HG03175 (cell line): ENCODE measurements at regions not wholly inside any gene's neighbourhood (a gene's known extent, or its start where the extent isn't known, plus 50 kb on each side); places are given as distances from the start of the nearest gene placed in this dataset.

Source experiments
- ATAC-seq: cut with Tn5 transposase; IDR thresholded peaks from one replicate; pipeline ENCODE4 v1.9.1; 2021; ENCODE audit warnings: mild to moderate bottlenecking, moderate library complexity; ENCODE audit not compliant: unreplicated experiment

DNA sequence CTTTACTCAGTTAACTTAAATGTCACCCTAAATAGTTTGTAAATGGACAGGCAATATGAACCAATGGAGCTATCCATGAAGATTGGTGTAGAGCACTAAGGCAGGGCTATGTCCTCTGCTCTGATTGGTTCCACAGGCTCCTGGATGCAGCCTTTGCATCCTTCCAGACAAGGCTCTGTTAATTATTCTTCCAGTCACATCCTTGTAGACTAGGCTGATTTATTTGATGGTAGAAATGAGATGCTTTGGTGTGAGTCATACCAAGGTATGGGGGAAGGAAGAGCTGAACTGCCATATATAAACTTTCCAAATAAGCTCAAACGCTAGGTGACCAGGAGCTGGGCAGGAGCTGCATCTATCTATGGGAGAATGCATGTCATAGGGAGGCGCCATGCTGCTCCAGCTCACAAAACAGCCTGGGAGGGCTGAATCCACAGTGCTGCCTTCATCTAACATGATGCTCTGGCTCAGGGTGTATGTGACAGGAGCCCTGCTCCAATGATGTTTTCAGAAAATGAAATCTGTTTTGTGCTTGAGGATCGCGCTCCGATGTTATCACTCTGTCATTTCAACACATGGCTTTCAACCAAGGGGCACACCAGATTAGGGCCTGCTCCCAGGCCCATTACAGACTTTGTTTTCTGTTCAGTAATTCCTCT lies 818.0 kb upstream of the ZNF608 start:
- ATAC-seq, result no peak

DNA sequence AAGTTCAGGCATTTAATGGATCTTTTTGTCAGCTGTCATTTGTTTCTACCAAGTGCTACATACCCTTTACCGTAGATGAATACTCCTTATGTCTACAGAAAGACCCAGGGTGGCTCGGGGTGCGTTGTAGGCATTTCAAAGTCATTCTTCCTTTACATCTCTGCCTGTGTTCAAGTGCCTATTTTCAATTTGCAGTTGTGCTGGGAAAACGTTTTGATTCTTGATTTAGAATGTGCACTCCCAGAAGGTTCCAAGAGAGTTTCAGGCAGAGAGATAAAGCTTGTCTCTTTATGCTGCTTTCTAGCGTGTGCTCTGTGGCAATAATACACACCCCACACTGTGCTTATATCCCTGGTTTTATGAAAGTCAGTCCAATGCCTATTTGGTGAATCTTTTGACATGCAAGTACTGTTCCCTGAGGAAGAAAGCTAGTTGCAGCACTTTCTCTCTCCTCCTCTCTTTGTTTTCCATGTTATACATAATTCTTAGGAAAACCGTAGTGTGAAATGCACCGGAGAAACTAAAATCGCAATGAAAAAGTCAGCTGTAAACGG lies 828.1 kb upstream of the ZNF608 start:
- no peak for ATAC-seq

DNA sequence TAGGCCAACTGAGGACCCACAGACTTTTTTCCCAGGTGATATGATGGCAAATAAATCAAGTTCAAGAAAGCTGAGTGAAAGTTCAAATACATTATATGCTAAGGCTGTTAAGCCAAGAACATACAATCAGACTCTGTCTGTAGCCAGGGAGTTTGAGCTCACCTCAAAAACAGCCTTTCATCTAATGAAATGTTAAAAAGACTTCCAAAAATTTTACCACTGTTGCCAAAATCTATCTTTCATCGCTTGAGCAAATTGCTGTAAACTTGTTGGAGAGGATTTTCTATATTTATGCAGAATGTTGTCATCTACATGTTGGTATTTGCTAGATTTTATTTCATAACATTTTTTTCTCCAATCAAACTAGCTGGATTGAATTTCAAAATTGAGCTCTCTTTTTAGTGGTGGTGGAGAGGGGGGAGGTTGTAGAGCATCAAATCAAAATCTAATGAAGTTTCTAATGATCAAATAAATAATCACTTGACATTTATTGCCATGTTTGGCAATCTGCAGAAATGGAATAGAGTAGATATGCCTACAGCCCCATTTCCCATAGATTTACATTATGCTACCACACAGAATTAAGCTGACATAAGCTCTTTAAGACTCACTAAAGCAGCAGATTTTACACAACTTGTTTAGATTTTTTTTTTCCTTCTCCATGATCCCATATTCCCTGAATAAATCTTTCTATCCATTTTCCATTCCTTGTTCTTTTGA lies 828.9 kb upstream of the ZNF608 start:
- no peak for ATAC-seq

DNA sequence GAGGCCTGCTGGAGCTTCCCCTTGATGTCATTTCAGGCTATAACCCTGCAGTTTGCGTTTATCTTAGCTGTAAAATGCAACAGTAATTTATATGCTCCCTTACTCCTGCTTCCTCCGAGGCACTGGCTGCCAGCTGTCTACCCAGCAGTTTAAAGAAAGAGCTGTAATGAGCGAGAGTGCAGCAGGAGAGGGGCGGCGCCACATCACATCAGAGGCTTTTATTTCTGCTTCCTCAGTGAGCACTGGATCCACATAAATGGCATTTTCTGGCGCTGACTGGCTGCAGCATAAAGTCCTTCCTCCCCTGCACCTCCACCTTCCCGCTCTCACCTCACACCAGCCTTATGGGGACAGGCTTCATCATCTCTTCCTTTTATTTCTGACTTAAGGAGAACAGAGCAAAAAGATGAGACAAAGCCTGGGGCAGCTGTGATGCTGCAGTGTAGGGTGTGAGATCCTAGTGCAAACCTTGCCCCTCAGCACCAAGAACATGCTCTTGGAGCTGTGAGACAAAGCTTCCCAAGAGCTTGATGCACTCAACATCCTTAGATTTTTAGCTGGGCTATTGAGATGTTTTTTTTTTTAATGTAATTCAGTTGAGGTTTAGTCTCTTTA lies 829.6 kb upstream of the ZNF608 start:
- no peak for ATAC-seq

DNA sequence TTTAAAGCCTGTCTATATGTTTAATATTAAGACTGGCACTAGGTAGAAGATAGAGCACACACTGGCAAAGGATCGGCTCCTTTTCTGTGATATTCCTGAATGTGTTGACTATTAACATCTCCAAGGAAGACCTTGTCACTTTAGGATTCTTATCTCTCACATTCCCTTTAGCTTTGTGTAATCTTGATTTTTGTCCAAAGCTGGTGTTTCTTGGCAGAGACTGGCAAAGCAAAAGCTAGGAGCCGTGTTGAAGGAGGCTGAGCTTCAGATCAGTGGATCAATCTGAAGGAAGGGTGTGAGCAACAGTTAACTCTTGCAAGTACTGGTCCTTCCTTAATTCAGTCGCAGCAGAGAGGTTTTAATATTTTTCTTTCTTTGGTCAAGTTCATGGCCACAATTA lies 830.4 kb upstream of the ZNF608 start:
- no peak for ATAC-seq

DNA sequence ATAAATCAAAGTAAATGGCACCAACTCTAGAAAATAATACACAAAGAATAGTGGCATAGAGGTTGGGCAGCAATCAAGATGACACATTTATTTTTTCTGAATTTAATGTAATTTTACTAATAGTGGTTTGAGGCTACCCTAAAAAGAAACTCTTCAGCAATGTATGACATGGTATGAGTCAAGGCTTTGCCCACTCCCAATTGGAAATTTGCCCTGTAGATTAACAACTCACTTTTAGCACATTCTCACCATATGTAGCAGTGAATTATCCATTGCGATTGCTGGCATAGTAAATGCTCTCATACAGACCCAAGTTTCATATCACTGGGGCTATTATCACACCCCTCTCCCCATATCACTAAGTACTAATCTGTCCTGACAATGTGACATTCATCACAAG lies 832.1 kb upstream of the ZNF608 start:
- no peak for ATAC-seq

DNA sequence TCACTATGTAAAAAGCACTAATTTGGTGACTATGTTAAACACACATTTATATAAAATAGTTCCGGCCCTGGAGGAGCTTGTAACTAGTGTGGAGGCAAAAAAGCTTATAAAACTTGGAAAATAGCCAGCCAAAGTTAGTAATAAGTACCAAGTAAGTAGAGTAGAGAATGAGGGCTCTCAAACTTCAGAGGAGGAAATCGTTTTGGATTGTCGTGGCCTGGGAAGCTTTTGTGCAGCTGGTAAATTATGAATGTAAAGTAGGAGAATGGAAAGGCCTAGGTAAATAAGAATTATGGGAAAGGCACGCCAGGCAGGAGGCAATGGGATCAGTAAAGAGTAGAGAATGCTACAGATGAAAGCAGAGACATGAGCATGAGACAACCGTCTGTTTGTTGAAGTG lies 832.7 kb upstream of the ZNF608 start:
- ATAC-seq, result no peak

DNA sequence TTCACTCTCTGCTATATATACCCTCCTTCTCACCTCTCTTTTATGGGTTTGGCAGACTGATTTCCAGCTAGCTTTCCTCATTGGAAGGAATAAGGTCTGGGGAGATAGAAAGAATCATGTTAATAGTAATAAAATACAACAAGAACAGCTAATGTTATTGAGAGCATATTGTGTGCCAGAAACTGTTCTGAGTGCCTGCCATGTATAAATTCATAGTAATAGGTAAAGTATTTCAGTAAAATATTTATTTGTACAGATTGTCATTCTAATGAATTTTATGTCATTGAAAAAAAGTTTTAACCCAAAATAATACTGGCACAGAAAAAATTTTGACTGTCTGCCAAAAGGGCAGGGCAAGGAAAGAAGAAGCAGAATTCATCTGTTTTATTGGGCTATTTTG lies 834.9 kb upstream of the ZNF608 start:
- no peak for ATAC-seq

DNA sequence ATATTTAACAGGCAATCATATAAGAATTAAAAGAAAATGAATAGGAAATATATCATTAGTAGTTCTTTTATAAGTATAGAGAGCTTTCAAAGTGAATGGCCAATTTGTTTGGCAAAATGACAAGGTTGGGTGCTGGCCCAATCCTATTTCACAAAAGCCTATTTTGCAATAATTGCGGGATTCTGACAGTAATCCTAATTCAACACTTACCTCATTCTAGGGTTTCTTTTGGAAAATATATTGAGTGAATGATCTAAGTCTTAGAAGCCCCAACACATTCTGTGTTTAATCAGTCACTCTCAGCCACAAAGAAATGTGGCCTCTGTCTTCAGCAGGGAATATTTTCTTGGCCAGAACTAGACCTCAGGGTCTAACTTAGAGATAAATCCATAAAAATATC lies 835.9 kb upstream of the ZNF608 start:
- no peak for ATAC-seq

DNA sequence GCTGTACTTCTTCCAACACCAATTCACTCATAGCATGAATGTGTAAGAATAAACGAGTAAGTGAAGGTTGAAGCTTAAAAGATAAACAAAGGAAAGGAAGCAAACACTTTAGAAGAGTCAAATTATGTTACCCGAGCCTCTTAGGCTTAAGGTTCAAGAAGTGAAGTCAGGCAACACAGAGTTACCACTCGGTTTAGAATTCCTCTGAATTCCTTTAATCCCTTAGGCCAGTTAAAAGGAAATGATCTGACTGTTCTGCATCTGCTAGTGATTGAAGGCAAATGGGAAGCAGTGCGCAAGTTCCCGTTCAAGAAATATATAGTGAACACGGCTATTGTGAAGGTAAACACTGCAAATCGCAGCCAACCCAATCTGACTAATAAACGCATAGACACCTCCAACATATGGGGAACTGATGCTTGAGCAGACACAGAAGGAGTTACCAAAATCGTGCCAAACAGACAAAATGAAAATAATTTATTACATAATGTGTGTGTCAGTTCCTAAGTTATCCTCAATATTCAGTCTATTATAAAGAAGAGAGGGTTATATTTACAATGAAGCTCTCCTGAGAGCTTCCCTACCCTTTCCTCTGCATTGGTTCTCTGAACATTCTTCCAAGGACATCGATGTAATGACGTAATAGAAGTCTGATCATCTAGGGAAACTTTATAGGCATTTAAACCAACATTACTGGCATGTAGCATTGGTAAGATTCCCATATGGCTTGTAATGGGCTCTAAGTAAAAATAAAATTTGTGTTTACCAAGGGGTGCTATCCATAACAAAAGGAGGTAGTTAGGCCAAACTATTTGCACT lies 837.1 kb upstream of the ZNF608 start:
- no peak for ATAC-seq

DNA sequence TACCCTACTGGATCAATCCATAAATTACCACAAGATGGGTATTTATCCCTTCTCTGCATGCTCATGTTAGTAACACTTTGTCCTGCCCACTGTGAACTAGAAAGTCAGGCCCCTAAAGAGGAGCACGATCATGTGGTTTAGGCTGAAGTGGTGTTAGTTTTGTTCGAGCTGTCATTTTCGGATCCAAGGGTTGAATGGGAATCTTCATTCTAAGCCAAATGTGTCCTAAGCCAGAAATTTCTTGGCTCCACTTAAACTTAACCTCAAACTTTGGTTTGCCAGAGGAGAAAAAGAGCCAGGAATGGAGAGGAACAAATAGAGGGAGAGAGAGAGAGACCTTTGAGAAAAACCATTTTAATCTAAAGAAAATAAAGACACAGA lies 837.7 kb upstream of the ZNF608 start:
- ATAC-seq, result no peak

DNA sequence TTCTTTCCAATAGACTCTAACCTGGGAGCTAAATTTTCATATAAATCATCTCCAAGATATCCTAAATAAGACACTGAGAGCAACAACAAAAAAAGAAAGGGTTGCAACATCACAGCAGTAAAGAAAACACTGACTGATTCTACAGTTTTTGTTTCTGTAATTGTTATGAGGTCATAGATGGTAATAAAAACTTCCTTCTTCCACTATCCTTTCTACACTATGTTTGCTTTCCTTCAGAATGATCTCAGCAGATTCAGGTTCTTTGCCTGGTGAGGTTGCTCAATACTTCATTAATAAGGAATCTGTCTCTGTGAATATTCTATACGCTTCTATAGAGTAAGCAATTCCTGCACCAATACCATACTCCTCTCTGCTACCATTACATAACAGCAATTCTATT lies 835.6 kb upstream of the GRAMD2B start:
- ATAC-seq, result no peak

DNA sequence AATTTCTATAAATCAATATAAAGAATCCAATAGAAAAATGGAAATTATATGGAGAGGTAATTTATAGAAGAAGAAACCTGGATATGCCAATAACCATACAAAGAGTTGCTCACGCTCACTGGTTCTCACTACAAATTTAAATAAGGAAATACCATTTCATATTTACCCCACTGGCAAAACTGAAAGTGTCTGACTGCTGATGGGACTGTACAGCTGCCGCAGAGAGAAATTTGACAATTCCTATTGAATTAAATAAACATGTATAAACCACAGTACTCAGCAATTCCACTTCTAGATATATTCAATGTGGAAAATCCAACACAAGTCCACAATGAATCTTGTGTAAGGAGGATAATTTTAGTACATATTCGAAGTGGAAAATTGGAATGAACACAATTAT lies 830.4 kb upstream of the GRAMD2B start:
- ATAC-seq, result no peak

DNA sequence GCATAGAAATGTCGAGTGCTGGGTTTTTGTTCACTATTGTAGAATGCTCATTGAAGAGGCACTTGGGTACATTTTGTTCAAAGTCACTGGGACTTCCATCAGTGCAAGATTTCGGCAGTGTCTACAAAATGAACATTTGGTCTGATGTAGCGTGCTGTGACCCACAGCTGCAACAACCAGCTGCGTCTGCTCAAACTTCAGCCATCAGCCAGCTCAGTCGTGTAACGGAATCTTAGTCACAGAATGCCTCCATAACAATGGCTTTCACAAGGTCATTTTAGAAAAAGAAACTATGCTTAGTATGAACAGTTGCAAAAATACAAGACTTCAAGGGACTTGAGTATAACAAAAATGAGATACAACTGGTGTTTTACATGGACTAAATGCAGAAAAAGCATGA lies 828.1 kb upstream of the GRAMD2B start:
- ATAC-seq, result no peak

DNA sequence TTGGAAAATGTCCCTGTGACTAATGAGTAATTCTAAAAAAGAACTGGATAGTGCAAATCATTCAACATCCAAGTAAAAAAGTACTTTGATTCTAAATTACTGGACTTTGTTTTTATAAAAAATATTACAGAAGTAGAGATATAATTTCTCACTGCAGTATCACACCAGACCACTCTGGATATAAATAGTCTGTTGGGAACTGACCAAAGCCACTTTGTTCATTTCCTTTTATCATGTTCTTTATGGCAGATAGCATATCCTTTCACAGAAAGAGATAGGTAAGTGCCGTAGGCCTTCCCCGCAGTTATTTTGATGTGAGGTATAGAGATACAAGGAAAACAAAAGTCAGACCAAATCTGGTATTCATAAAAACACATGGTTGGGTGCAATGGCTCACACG lies 827.4 kb upstream of the GRAMD2B start:
- ATAC-seq, result no peak

DNA sequence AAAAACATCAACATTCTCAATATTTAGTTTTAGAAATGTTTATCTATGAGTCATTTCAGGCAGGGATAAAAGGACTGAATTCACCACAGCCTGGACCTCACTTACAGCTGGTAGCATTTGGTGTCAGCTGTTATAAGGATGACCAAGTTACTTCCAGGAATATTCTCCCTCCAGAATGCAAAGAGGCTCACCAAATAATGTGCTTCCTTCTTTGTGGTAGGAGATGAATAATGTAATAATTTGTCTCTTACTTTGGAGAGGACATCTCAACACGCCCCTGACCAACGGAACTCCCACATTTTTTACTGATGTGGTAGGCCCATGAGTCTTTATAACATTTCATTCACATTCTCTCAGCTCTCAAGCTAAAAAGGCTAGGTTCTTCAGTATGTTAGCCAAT lies 825.9 kb upstream of the GRAMD2B start:
- ATAC-seq, result no peak

DNA sequence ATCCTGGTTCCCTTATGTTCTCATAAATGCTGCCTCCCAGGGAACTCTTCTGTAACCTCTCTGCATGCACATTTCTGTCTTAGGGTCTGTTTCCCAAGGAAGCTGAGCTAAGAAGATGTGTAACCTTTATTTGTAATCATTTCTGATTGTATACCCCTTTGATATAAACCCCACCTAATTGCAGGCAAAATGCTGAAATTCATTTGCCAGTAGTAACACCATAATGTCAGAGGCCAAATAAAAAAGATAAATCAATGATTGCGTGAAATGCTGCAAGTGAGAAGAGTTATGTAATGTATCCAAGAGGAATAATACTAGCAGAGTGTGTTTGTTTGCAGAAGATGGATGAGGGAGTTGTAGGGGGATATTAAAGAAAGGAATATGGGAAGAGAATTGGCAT lies 822.6 kb upstream of the GRAMD2B start:
- no peak for ATAC-seq

DNA sequence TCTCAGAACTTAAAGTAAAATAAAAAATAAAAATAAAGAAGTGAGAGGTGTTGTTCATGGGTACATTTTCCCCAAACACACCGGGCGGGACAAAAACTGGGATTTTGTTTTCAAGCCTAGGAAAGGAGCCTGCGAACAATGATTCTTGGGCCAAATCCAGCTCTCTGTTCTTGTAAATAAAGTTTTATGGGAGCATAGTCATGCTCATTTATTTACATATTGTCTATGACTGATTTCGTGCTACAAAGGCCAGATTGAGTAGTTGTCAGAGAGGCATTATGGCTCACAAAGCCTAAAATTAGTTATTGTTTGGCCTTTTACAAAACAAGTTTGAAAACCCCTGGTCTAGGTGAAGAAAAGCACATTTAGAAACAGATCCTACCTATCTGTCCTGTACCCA lies 821.0 kb upstream of the GRAMD2B start:
- ATAC-seq, result no peak

DNA sequence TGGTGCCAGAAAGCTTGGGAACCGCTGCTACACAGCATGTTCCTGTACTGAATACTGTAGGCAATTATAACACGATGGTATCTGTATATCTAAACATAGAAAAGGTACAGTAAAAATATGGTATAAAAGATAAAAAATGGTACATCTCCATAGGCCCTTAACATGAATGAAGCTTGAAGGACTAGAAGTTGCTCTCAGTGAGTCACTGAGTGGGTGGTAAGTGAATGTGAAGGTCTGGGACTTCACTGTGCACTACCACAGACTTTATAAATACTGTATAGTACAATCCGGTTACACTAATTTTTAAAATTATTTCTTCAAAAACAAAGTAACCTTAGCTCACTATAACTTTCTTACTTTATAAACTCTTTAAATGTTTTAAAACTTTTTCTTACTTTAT lies 819.9 kb upstream of the GRAMD2B start:
- ATAC-seq, result no peak

DNA sequence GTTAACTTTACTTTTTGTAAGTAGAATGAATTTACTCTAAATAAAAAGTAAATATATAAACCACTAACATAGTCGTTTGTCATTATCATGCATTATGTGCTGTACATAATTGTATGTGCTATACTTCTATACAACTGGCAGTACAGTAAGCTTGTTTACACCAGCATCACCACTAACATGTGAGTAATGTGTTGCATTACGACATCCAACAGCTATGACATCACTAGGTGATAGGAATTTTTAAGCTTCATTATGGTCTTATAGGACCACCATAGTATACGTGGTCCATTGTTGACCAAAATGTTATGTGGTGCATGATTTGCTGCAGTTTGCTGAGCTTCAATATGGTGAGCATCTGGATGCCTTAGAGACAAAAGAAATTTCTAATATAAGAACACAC lies 819.1 kb upstream of the GRAMD2B start:
- no peak for ATAC-seq

DNA sequence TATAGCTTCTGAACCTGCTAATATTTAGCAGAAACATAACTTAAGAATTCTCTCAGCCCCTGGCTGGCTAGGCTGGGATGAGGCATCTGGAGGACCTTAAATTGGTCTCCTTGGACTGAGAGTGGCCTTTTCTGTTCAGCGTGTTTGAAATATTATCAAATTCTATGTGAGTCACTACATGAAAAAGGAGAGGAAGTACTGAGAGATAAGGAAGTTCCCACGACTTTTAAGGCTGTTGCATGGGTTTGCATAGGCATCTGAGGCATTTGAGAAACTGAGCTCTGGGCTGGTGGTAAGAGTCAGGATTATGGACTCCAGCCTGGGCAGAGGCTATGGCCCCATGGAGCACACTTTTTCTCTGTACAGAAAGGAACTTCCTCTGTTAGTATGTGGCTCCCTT lies 816.2 kb upstream of the GRAMD2B start:
- ATAC-seq, result no peak
